PC-3 (cell line): ENCODE measurements at regions not wholly inside any gene's neighbourhood (a gene's known extent, or its start where the extent isn't known, plus 50 kb on each side); places are given as distances from the start of the nearest gene placed in this dataset.

Source experiments
- EZH2 ChIP-seq: fragments of 300-600 bp; sonication (generic); IDR thresholded peaks from one replicate; pipeline ENCODE4 v1.6.1; 2017; ENCODE audit warnings: antibody characterized with exemption, mild to moderate bottlenecking, low read length; ENCODE audit not compliant: unreplicated experiment
- EZH2phosphoT487 ChIP-seq: fragments of 300-600 bp; sonication (generic); IDR thresholded peaks from 2 replicates; pipeline ENCODE4 v1.6.1; 2018; ENCODE audit warnings: mild to moderate bottlenecking, antibody characterized with exemption, low read length, borderline replicate concordance
- TF ChIP-seq, protein P1 (sequence below): fragments of 300-600 bp; sonication (generic); conservative IDR thresholded peaks from 2 replicates; pipeline ENCODE4 v1.5.1; 2017; ENCODE audit warnings: antibody characterized with exemption, low read depth, mild to moderate bottlenecking, low read length

DNA sequence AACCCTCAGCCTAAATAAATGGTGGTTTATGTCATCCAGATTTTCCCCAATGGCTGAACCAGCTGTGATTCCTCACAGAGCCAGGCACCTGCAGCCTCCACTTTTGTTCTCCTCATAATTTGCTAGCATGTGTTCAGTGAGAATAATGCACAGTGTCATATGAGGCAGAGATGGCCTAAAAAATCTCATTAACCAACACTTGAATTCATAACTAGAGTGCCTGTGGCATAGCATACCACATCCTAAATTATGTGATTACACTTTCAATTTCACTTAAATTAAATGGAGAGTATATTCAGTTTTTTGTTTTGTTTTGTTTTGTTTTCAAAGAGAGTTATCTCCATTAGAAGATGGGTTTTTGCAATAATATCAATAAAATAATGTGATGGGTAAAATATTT is 488.0 kb downstream of the CBLN2 start:
- no peak for TF ChIP-seq EZH2phosphoT487
- TF ChIP-seq, protein P1, sequence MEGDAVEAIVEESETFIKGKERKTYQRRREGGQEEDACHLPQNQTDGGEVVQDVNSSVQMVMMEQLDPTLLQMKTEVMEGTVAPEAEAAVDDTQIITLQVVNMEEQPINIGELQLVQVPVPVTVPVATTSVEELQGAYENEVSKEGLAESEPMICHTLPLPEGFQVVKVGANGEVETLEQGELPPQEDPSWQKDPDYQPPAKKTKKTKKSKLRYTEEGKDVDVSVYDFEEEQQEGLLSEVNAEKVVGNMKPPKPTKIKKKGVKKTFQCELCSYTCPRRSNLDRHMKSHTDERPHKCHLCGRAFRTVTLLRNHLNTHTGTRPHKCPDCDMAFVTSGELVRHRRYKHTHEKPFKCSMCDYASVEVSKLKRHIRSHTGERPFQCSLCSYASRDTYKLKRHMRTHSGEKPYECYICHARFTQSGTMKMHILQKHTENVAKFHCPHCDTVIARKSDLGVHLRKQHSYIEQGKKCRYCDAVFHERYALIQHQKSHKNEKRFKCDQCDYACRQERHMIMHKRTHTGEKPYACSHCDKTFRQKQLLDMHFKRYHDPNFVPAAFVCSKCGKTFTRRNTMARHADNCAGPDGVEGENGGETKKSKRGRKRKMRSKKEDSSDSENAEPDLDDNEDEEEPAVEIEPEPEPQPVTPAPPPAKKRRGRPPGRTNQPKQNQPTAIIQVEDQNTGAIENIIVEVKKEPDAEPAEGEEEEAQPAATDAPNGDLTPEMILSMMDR: no peak
- TF ChIP-seq EZH2: no peak
